ENCODE measurements at regions not wholly inside any gene's neighbourhood (a gene's known extent, or its start where the extent isn't known, plus 50 kb on each side); places are given as distances from the start of the nearest gene placed in this dataset.

GRCh38 chr9:87392086-87392485 is 105.6 kb upstream of the DAPK1 start:
- TF ChIP-seq POLR2A (IDR thresholded peaks at IDR 0.05; ENCODE audit: low read depth), result no peak
- TF ChIP-seq CTCF (IDR thresholded peaks at IDR 0.05), result no peak
- no peak for TF ChIP-seq POLR2AphosphoS5 (IDR thresholded peaks at IDR 0.05)

All from esophagus muscularis mucosa (tissue), 3 donors.